Medulla oblongata (tissue), 1 donor: ENCODE measurements at regions not wholly inside any gene's neighbourhood (a gene's known extent, or its start where the extent isn't known, plus 50 kb on each side); places are given as distances from the start of the nearest gene placed in this dataset.

ENCODE experiments used
- DNase-seq: peaks from one replicate; pipeline ENCODE4 v3.0.0-alpha.2; 2015; ENCODE audit errors: extremely low spot score

DNA sequence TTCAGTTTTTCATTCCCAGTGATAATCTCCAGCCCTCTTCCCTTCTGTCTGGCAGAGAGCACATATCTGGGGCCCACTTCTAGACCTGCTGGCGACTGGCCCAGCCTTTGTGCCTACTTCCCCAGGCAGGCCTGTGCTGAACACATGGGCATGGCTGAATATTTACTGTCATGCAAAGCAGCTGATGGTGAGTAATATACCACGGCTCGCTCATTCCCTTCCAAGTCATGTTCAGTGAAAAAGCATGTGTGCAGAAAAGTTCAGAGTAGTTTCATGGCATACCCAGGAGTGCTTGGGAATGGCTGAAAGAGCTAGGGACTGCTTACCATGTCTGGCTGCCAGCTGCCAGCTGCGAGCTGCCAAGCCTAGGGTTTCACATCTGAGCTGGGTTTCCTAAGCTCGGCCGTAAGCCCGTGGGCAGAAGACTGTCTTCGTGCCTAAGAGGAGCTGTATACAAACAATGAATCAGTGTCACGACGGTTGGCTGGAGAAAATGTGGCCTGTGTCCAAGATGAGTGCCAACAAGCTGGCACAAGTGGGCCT lies 179.9 kb upstream of the PELI2 start:
- DNase-seq, result peak; percentile 67

DNA sequence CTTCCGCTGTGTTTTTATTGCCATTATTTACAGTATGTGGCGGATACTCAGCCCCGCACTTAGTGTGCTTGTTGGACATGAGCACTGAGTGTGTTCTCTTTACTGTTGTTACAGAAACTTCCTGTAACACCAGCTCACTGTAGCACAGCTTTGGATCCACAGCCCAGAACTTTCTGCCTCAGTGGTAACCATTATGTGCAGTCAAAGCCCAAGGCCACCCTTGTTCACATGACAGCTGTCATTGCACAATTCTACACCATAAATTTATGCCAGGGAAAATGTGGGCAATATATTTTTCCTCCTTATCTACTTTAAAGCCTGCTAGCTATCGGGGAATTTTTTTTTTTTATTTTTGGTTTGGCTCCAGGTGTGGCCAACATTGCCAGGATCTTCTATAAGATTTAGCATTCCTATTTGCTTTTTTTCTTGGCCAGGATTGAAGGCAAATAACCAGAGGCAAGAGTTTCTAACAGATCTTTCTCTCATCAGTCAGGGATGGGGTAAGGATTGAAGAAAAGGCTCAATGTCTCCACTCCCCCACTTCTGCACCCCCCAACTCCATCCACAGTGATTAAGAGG lies 176.0 kb upstream of the PELI2 start:
- no peak for DNase-seq

DNA sequence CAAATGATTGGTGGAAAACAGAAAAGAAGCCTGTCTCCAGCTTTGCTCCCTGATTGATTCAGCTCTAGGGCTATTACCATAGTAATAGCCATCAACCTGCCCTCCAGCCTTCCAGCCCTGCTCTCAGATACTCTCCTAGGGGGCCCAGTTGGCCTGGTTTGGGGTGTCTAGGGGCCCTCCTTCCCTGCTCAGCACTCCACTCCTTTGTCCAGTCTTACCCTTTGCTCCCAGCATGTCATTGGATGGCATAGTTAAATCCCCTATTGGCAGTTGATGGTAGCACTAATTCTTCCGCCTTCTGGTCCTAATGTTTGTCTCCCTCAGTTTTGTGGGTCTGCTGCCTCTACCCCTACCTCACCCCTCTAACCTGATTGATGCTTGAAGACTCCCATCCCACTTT lies 175.4 kb upstream of the PELI2 start:
- no peak for DNase-seq

DNA sequence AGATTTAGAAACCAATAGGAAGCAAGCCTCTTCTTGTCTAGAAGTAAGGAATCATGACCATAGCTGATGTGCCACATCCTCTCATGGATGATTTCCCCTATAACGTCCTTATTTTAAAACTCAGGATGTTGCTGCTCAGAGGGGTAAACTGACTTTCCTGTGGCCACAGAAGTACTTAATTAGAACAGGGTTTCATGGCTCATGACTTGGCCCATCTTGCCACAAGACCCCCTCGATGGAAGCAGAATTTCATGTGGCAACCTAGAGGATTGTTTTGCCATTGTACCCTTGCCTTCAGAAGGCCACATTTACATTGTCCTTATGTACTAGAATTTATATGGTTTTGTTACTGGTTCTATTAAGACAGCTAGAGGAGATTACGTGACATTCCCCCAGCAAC lies 173.5 kb upstream of the PELI2 start:
- no peak for DNase-seq

DNA sequence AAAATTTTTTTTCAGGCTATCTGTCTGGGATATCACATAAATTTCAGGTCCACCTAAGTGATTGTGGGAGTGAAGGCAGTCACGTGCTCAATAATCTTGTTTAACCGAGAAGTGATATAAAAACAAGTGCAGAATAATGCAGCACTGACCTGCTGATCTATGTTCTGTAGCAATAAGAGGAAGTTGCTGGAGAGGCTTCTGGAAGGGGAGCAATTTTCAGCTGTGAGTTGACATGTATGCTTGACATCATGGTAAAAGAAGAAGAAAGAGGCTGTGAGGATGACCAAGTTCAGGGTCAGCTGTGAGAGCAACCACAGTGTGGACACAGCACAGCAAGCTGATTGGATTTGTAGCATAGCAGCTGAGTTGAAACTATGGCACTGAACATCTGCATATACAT lies 172.0 kb upstream of the PELI2 start:
- DNase-seq, result no peak

DNA sequence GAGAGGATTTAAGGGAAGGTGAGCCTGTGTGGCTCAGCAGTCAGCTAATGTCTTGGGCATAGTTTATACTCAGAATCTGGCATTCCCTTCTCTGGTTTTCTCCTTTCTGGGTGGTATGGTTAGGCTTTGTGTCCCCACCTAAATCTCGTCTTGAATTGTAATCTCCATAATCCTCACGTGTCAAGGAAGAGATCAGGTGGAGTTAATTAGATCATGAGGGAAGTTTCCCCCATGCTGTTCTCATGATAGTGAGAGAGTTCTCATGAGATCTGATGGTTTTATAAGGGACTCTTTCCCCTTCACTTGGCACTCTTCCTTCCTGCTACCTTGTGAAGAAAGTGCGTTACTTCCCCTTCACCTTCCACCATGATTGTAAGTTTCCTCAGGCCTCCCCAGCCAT lies 169.8 kb upstream of the PELI2 start:
- no peak for DNase-seq

DNA sequence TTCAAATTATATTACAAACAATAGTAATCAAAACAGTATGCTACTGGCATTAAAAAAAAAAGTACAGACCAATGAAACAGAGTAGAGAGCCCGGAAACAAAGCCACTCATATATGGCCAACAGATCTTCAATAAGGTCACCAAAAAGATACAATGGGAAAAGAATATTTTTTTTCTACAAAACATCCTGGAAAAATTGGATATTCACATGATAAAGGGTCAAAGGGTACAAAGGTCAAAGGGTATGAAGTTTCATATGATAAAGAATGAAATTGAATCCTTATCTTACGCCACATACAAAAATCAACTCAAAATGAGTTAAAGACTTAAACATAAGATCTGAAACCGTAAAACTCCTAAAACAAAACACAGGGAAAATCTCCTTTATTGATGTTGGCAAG lies 168.5 kb upstream of the PELI2 start:
- DNase-seq, result no peak

DNA sequence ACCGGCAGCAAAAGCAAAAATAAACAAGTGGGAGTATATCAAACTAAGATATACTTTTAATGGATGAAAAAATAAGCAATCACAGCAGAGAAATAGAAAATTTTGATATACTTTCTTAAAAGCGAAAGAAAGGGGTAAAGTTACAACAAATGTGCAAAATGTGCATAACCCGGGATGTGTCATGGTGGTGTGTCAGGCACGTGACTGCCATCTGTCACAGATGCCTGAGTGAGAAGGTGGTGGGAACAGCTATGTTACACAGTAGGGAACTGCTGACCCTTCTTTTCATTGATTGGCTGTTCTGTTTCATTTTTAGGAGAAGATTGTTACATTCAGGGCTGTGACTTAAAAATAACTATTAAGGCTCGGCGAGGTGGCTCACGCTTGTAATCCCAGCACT lies 168.1 kb upstream of the PELI2 start:
- DNase-seq, result no peak

DNA sequence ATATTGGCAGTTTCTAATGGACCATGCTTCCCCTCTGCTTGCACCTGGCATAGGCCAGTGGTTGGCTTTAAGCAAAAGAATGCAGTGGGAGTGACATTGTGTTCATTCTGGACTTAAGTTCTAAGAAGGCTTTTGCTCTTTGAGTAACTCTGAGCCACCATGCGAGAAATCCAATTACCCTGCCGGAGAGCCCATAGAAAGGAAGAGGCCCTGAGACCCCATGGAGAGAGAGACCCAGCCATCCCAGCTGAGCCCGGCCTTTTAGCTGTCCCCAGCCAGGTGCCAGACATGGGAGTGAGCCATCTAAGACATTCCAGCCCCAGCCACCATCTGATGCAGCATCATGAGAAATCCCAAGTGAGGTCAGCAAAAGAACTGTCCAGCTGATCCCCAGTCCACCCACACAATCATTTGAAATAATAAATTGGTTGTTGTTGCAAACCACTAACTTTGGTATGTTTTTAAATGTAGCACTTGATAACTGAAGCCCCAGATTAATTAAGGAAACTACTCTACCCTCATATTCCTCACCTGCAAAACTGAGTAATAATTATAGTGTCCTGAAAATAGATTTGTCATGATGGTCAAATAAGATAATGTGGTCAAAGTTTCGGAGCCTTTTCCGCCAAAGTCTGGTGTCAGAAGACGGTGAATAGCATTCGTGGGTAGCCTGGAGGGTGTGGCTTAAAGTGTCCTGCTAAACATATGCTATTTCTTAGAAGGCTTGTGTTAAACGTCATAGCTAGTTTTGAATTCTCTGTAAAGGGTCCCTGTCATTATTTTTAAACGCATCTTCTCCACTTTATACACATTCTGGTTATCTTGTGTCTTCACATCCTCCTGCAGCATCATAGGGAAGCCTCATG lies 166.6 kb upstream of the PELI2 start:
- no peak for DNase-seq

DNA sequence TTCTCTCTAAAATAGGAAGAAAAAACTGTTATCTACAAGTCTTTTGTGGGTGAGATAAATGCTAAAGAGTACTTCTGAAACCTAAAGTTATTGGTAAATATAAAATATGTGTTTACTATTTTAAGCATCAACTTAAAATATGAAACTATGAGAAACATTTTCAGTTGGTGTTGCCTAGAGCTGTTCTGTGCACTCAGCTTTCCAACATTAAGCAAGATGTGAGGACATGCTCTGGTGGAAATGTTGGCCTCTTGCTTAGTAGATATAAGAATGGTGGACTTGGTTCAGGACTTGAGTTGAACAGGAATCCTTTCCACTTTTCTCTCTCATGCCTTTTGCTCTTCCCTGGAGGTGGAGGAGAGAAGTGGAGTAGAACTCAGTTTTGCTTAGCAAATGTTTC lies 164.1 kb upstream of the PELI2 start:
- no peak for DNase-seq

DNA sequence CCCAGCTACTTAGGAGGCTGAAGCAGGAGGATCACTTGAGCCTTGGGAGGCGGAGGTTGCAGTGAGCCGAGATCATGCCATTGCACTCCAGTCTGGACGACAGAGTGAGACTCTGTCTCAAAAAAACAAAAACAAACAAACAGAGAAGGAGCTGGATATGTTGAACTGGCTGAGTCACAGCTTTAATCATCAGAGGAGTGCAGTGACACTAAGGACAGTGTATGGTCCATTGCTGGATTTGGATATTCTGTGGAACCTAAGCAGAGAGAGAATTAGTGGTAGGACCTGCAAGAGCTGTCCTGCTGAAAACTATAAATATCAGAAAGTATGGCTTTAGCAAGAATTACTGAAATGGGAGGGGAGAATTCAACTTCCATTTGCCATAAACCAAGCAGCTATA lies 163.0 kb upstream of the PELI2 start:
- DNase-seq, result no peak

DNA sequence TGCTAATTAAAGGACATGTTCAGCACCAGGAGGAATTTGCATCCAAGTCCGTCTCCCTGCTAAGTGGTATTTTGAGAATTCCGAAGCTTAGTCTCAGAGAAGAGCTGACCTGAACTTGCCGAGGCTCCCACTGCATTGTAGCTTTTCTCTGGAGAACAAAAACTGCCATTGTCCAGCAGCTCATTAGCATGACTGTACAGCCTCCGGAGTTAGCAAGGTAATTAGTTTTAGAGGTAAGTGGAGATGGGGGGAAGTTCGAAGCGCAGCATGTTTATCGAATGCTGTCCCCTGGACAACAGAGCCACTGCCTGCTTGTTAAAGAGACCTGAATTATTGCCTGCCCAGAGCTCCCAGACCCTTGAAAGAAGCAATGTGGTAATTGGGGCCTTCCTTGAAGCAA lies 160.3 kb upstream of the PELI2 start:
- peak; percentile 57 for DNase-seq

DNA sequence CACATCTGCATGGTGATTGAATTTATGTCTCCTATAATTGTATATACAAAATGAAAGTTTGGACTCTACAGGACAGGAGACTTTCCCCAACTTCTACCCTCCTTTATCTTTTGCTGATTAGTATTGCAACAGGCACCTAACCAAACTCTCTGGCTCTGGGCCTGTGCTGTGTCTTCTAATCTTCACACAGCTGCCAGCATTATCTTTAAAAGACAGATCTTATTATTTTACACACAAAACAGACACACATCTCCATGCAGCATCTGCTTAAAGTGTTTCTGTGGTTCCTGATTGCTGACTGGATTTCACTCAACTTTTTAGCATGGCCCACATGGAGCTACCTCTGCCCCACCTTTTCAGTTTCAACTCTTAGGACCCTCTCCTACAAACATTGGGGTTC lies 154.9 kb upstream of the PELI2 start:
- DNase-seq, result no peak

DNA sequence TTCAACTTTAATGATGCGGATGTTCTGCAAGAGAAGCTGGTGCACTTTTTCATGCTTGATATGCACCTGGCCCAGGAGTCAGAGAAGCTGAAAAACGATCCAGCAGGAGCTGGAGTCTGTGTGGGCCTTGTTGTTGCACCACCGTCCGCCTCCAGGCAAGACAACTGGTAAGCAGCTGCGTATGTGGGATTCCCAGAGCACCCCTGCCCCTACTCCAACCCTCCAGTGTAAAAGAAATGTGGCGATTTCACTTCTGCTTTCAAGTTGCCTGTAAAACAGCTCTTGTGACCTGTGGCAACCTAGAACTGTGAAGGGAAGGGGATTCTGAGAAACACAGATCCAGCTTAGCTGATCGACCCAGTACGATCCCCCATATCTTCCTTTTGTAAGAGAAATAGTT lies 154.1 kb upstream of the PELI2 start:
- DNase-seq, result peak; percentile 15

DNA sequence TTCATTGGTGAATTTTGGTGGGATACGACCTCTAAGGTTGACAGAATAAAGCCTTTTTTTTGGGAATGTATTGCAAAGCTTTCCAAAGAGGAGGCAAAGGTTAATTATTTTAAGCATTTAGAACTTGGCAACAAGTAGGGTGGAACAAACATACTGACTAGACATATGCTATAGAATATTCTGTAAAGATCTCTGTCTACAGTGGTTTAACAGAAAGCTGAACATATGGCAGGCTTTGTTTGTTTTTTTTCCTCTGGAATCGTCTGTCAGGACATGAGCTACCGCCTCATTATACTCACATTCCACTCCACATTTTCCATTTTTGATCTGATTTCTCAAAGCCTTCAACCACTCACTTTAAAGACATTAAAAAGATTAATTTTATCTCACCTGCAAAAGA lies 153.4 kb upstream of the PELI2 start:
- no peak for DNase-seq

DNA sequence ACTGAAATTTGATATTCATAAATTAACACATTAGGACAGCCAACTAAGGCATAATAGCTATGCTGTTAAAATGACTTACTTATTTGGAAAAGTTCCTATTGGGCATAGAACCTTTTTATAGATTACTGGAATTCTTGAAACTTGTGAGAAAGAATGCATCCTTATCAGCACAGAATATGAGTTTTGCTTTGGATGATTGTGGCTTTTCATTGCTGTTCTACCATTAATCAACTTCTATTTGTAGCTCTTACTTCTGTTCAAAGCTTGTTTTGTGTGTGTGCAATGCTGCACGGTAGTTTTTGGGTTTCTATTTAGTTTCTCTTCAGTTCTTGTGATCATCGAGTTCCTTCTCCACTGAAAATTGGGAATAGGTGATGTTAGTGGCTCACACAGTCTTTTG lies 152.4 kb upstream of the PELI2 start:
- no peak for DNase-seq

DNA sequence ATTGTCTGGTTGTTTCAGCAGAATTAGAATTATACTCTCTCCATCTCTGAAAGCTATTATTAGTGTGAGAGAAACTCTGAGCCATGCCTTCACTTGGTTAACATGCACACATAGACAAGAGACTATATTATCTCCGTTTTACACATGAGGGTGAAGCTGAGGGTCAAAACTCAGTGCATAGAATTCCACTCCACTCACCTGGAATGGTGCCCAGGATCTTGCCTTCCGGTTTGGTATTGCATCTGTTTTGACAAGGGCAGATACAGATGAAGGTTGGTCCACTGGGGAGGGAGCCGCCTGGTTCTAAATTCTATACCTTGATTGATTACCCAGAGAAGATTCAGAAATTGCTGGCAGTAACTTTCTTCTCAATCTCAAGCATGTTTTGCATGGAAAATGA lies 149.5 kb upstream of the PELI2 start:
- no peak for DNase-seq

DNA sequence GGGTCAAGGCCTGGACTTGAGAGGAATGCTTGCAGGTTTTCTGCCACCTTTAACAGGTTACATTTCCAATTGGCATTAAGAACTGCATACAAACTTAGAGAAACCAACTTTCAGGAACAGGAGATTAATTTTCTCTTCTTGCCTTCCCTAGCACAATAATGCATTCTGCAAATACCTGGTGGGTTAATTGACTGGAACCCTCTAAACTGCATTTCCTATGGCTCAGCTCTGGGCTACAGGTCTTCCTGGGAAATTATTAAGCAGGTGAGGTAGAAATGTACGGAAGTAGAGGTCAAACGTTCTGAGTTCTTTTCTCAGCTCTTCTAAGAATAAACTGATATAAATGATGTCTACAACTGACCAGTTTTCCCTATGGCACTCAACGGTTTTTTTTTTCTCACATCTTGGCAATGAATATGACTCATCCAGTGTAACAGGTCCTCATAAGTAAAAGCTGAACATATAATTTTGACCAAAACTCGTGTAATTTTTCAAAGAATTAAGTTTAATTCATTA lies 144.9 kb upstream of the PELI2 start:
- no peak for DNase-seq

DNA sequence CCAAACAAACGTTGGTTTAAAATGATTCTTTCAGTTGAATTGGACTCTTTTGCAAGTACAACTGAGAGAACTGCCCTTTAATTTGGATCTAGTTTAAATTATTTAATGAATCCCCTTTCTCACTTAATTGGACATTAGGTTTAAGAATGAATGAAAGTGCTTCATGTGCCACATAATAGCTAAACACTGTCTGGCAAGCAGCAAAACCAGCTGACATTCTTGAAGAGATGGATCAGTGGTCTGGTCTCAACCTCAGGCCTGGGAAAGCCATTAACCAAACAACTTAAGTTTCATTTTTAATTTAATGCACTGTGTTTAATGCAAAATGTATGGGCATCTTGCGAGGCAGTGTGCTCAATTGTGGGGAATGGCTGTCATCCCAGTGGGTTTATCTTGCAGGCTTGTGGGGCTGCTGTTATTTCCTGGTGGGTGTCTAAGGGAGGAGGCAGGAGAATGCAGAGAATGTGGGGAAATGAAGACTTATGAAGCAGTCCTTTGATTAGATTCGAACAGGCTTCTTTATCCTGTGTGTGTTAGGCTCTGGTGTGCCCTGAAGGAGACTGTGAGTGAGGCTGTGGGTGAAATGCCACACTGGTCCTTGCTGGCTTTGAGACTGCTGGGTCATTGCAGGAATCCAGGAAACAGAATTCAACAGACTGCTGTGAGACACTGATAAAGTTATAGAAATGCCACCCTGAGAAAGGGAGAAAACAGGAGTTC lies 144.1 kb upstream of the PELI2 start:
- no peak for DNase-seq

DNA sequence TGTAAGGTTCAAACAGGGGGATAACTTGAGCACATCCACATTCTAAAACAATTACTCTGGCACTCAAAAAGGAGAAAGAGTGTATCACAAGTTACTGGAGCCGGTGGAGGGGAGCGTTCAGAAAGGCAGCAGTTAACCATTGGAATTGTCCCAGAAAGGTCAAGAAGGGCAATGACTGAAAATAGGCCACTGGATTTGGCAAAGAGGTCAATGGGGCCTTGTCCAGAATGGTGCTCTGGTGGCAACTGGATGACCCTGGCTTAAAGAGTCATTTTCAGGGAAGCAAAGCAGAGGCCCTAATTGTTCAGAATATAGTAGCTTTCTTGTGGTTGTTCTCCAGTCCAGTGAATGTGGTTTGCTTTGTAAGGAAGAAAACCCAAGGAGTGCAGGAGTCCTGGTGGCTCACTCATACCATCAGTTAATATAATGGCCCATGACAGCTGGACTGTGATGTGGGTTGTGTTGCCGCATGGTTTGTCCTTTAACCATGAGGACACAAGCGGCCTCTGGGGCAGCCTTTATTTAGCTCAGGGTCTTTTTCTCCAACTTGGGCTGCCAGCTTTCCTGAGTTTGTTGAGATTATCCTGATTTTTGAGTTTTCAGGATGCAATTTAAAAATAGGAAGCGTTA lies 142.8 kb upstream of the PELI2 start:
- DNase-seq, result no peak

DNA sequence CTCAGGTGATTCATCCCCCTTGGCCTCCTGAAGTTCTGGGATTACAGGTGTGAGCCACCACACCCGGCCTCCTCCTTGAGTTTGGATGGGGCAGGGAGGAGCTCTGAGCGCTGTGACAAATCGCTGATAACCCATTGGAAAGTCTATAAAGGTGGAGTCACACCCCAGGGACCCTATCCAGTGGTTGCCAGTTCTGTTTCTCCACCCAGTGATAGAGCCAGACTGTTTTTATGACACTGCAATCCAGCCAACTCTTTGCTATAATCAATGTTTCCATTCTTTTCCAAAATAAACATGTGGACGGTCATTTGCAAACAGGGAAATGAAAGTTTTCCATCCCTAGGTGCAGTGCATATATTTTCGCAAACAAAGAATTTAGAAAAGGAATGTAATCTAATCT lies 142.0 kb upstream of the PELI2 start:
- no peak for DNase-seq

DNA sequence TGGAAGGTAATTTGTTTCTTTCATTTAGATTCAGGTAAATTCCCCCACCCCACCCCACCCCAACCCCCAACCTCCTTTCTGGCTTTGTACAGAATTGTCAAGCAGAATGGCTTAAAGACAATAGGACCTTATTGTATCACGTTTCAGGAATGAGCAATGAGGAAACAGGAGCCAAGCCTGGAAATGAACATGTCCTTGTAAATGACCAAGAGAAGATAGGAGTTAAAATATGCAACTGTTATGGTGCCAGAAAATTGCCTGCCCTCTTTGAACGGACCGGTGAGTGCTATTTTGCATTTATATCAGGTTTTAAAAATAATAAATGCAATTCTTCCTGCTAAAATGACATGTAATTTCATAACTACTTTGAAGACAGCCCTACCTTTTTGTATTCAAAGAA lies 141.6 kb upstream of the PELI2 start:
- no peak for DNase-seq
